ENCODE measurements at regions not wholly inside any gene's neighbourhood (a gene's known extent, or its start where the extent isn't known, plus 50 kb on each side); places are given as distances from the start of the nearest gene placed in this dataset.

DNA sequence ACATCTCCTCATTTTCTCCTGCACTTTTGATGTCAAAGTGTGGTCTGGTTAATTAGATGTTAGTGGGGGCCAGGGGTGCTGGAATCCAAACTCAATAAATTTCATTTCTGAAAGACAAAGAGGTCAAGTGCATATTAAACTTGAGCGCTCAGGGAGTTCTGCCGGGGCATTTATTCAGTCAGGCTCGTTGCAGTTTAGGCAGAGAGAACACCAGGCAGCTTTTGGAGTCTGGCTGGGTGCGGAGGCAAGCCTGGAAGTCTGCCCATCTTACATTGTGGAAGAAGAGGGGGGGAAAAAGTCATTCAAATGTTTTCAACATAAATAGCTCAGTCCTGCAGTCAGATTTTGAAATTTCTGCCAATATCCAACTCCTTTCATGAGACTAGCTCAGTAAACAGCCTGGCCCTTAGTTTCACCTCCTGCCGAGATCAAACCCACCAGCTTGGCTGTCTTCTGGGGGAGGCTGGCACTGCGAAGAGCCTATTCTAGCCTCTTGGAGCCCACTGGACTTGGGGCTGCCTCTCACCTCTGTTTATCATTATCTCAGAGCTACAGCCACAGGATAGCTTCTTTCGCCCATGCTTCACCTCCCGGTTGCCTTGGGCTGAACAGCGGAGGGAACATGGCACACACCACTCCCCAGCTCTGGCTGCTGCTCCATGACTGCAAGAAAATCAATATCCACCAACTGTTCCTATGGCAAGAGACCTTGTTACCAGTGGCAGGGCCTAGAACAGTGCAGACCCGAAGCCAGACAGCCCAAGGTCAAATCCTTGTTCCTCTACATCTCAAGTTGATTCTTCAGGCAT is 177.4 kb upstream of the CDH5 start:
- H3K27me3 Mint-ChIP-seq: peaks cover 15% of the 10 kb centered on the region

DNA sequence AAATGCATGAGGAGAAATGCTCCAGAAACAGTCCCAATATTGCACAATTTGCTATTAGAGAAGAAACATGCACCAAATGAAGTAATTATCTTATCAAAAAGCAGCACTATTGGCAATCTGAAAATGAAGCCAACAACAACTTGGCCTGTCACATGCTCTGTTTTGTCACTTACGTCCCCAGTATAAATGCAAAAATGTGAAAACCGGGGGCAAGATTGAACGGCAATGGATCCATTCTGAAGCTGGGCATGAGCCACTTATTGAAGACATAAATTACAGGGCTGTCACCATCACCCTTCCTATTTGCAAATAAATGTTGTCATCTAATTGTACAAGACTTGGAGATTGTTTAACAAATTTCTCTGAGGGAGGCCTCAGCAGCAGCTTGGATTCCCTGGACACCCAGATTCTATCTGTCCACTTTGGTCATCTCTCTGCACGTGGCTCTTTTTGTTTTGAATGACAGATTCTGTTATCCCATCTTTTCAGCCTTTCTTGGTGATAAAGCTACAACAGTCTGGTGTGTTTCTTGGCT is 180.2 kb upstream of the CDH5 start:
- Histone ChIP-seq H3K4me2 (replicated peaks; ENCODE audit: low read depth, low read length, poor library complexity, severe bottlenecking) (no peak overlapping the region), H3K36me3 (replicated peaks in 1 of 2; ENCODE audit: control extremely low read depth in 1 of 2, control insufficient read depth in 1 of 2, extremely low read depth in 1 of 2, insufficient read depth in 2 of 2, low read length in 1 of 2) (no peaks in the 10 kb centered on the region), H3K79me2 (ENCODE audit: control insufficient read depth, insufficient read depth, low read length) (no peaks in the 10 kb centered on the region), H3K4me1 (ENCODE audit: control insufficient read depth in 2 of 2, insufficient read depth in 2 of 2, low read length in 2 of 2) (no peaks in the 10 kb centered on the region), H2AFZ (ENCODE audit: insufficient read depth, low read depth, low read length, poor library complexity, severe bottlenecking) (no peak overlapping the region), H4K20me1 (ENCODE audit: control insufficient read depth, insufficient read depth, low read length, poor library complexity, severe bottlenecking) (no peaks in the 10 kb centered on the region), H3K27me3 (replicated peaks in 1 of 4; ENCODE audit: control extremely low read depth in 1 of 4, control insufficient read depth in 3 of 4, insufficient read depth in 4 of 4, low read length in 3 of 4) (no peaks in the 10 kb centered on the region), H3K27ac (ENCODE audit: low read length in 2 of 2) (no peak overlapping the region), H3K4me3 (ENCODE audit: control extremely low read depth in 1 of 5, extremely low read depth in 1 of 5, insufficient read depth in 1 of 5, low read depth in 2 of 5, low read length in 4 of 5) (no peak overlapping the region), H3K9me3 (ENCODE audit: control extremely low read depth in 1 of 3, control insufficient read depth in 2 of 3, insufficient read depth in 1 of 3, low read length in 2 of 3) (no peaks in the 10 kb centered on the region), H3K9ac (ENCODE audit: low read length) (no peak overlapping the region)
- WGBS (ENCODE audit: insufficient coverage): 83% methylated on average over 1 of the region's 4 CpGs
- no peak for TF ChIP-seq EZH2 (IDR thresholded peaks at IDR 0.05; ENCODE audit: borderline replicate concordance, insufficient read depth, low read depth, low read length, poor library complexity, severe bottlenecking)
- TF ChIP-seq, protein P1, sequence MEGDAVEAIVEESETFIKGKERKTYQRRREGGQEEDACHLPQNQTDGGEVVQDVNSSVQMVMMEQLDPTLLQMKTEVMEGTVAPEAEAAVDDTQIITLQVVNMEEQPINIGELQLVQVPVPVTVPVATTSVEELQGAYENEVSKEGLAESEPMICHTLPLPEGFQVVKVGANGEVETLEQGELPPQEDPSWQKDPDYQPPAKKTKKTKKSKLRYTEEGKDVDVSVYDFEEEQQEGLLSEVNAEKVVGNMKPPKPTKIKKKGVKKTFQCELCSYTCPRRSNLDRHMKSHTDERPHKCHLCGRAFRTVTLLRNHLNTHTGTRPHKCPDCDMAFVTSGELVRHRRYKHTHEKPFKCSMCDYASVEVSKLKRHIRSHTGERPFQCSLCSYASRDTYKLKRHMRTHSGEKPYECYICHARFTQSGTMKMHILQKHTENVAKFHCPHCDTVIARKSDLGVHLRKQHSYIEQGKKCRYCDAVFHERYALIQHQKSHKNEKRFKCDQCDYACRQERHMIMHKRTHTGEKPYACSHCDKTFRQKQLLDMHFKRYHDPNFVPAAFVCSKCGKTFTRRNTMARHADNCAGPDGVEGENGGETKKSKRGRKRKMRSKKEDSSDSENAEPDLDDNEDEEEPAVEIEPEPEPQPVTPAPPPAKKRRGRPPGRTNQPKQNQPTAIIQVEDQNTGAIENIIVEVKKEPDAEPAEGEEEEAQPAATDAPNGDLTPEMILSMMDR (IDR thresholded peaks at IDR 0.05): no peak
- H3K9me3 Mint-ChIP-seq (ENCODE audit: insufficient read depth): no peaks in the 10 kb centered on the region
- H3K4me3 Mint-ChIP-seq: no peak overlapping the region
- ChIA-PET CTCF (no interaction called here), POLR2A (no interaction called here)
- DNase-seq (no peak), ATAC-seq (ENCODE audit: low read depth) (no peak)
- no peaks in the 10 kb centered on the region for H3K4me1 Mint-ChIP-seq
- H3K27ac Mint-ChIP-seq: no peak overlapping the region
- H3K27me3 Mint-ChIP-seq: peaks cover 19% of the 10 kb centered on the region
- intact Hi-C loops (cut with micrococcal nuclease): no loop called here

More for the DNA sequence above, 177.4 kb upstream of the CDH5 start:
- Histone ChIP-seq H3K27ac (ENCODE audit: low read length in 2 of 2) (no peak overlapping the region), H3K9me3 (ENCODE audit: control extremely low read depth in 1 of 3, control insufficient read depth in 2 of 3, insufficient read depth in 1 of 3, low read length in 2 of 3) (no peaks in the 10 kb centered on the region), H4K20me1 (ENCODE audit: control insufficient read depth, insufficient read depth, low read length, poor library complexity, severe bottlenecking) (no peaks in the 10 kb centered on the region), H2AFZ (ENCODE audit: insufficient read depth, low read depth, low read length, poor library complexity, severe bottlenecking) (no peak overlapping the region), H3K36me3 (replicated peaks in 1 of 2; ENCODE audit: control extremely low read depth in 1 of 2, control insufficient read depth in 1 of 2, extremely low read depth in 1 of 2, insufficient read depth in 2 of 2, low read length in 1 of 2) (no peaks in the 10 kb centered on the region), H3K27me3 (replicated peaks in 1 of 4; ENCODE audit: control extremely low read depth in 1 of 4, control insufficient read depth in 3 of 4, insufficient read depth in 4 of 4, low read length in 3 of 4) (no peaks in the 10 kb centered on the region), H3K4me2 (replicated peaks; ENCODE audit: low read depth, low read length, poor library complexity, severe bottlenecking) (no peak overlapping the region), H3K4me3 (ENCODE audit: control extremely low read depth in 1 of 5, extremely low read depth in 1 of 5, insufficient read depth in 1 of 5, low read depth in 2 of 5, low read length in 4 of 5) (no peak overlapping the region), H3K9ac (ENCODE audit: low read length) (no peak overlapping the region), H3K79me2 (ENCODE audit: control insufficient read depth, insufficient read depth, low read length) (no peaks in the 10 kb centered on the region), H3K4me1 (ENCODE audit: control insufficient read depth in 2 of 2, insufficient read depth in 2 of 2, low read length in 2 of 2) (no peaks in the 10 kb centered on the region)
- ChIA-PET POLR2A (no interaction called here), CTCF (no interaction called here)
- no peak overlapping the region for H3K27ac Mint-ChIP-seq
- no peaks in the 10 kb centered on the region for H3K9me3 Mint-ChIP-seq (ENCODE audit: insufficient read depth)
- intact Hi-C loops (cut with micrococcal nuclease): no loop called here
- 96% methylated on average over 7 of the region's 10 CpGs for WGBS (ENCODE audit: insufficient coverage)
- ATAC-seq (ENCODE audit: low read depth) (no peak), DNase-seq (no peak)
- TF ChIP-seq, protein P1 (IDR thresholded peaks at IDR 0.05): no peak
- TF ChIP-seq EZH2 (IDR thresholded peaks at IDR 0.05; ENCODE audit: borderline replicate concordance, insufficient read depth, low read depth, low read length, poor library complexity, severe bottlenecking): no peak
- no peak overlapping the region for H3K4me3 Mint-ChIP-seq
- no peaks in the 10 kb centered on the region for H3K4me1 Mint-ChIP-seq
